ENCODE measurements at regions not wholly inside any gene's neighbourhood (a gene's known extent, or its start where the extent isn't known, plus 50 kb on each side); places are given as distances from the start of the nearest gene placed in this dataset.

DNA sequence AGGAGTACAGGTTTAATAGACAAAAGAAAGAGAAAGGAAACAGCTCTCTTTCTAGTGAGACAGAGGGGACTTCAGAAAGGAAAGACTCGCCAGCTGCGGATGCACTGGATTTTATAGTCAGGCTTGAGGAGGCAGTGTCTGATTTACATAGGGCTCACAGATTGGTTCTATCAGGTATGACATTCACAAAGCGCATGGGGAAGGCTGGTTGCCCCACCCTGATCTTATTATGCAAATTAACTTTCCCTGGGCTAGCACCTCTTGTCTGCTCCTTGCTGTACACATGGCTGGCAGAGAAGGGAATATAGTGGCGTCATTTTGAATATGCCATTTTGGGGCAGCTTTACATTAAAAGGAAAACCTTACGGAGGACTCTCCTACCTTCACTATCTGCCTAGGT, 938.4 kb upstream of the SEMA6D start:
- TF ChIP-seq, protein P1, sequence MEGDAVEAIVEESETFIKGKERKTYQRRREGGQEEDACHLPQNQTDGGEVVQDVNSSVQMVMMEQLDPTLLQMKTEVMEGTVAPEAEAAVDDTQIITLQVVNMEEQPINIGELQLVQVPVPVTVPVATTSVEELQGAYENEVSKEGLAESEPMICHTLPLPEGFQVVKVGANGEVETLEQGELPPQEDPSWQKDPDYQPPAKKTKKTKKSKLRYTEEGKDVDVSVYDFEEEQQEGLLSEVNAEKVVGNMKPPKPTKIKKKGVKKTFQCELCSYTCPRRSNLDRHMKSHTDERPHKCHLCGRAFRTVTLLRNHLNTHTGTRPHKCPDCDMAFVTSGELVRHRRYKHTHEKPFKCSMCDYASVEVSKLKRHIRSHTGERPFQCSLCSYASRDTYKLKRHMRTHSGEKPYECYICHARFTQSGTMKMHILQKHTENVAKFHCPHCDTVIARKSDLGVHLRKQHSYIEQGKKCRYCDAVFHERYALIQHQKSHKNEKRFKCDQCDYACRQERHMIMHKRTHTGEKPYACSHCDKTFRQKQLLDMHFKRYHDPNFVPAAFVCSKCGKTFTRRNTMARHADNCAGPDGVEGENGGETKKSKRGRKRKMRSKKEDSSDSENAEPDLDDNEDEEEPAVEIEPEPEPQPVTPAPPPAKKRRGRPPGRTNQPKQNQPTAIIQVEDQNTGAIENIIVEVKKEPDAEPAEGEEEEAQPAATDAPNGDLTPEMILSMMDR (IDR thresholded peaks at IDR 0.05; ENCODE audit: low read depth, low read length, missing input control), result no peak
- TF ChIP-seq, protein P2, sequence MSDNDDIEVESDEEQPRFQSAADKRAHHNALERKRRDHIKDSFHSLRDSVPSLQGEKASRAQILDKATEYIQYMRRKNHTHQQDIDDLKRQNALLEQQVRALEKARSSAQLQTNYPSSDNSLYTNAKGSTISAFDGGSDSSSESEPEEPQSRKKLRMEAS (IDR thresholded peaks at IDR 0.05), result no peak
- TF ChIP-seq, protein P3, sequence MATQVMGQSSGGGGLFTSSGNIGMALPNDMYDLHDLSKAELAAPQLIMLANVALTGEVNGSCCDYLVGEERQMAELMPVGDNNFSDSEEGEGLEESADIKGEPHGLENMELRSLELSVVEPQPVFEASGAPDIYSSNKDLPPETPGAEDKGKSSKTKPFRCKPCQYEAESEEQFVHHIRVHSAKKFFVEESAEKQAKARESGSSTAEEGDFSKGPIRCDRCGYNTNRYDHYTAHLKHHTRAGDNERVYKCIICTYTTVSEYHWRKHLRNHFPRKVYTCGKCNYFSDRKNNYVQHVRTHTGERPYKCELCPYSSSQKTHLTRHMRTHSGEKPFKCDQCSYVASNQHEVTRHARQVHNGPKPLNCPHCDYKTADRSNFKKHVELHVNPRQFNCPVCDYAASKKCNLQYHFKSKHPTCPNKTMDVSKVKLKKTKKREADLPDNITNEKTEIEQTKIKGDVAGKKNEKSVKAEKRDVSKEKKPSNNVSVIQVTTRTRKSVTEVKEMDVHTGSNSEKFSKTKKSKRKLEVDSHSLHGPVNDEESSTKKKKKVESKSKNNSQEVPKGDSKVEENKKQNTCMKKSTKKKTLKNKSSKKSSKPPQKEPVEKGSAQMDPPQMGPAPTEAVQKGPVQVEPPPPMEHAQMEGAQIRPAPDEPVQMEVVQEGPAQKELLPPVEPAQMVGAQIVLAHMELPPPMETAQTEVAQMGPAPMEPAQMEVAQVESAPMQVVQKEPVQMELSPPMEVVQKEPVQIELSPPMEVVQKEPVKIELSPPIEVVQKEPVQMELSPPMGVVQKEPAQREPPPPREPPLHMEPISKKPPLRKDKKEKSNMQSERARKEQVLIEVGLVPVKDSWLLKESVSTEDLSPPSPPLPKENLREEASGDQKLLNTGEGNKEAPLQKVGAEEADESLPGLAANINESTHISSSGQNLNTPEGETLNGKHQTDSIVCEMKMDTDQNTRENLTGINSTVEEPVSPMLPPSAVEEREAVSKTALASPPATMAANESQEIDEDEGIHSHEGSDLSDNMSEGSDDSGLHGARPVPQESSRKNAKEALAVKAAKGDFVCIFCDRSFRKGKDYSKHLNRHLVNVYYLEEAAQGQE (IDR thresholded peaks at IDR 0.05), result no peak
- no peak for TF ChIP-seq TAF1 (conservative IDR thresholded peaks at IDR 0.05)
